T-cell (primary cell): ENCODE measurements at regions not wholly inside any gene's neighbourhood (a gene's known extent, or its start where the extent isn't known, plus 50 kb on each side); places are given as distances from the start of the nearest gene placed in this dataset.

ENCODE experiments used
- ATAC-seq, 4 experiments: fragments of 200-7000 bp in 3 of 4; fragments of 150-1000 bp in 1 of 4; cut with Tn5 transposase; replicated peaks in 1 of 4; 1 replicate in 3 of 4; 2 replicates in 1 of 4; pipeline ENCODE4 v1.10.0; 2021; ENCODE audit warnings: moderate library complexity in 3 of 4, mild to moderate bottlenecking in 2 of 4, moderate number of reproducible peaks in 1 of 4
- CTCF ChIA-PET, 2 donors: fragments of 300-600 bp; sonication (Branson Sonifier 250); formaldehyde crosslinking; loops; one replicate each; lab custom pipeline; 2022; ENCODE audit warnings: antibody characterized with exemption in 2 of 2; lab: Charles Lee
- POLR2A ChIA-PET, 2 donors: fragments of 300-600 bp; sonication (Branson Sonifier 250); formaldehyde crosslinking; loops; one replicate each; lab custom pipeline; 2022; ENCODE audit warnings: antibody characterized with exemption in 2 of 2; lab: Charles Lee
- DNase-seq, 35 experiments: peaks; one replicate each; pipeline versions ENCODE4 v3.0.0 to v3.0.0-alpha.2; 2013 to 2023
- H3K27ac ChIP-seq: one replicate; pipeline ENCODE4 v1.5.1; 2013; ENCODE audit warnings: low read length
- H3K27me3 ChIP-seq, 2 experiments: replicated peaks in 1 of 2; 1 replicate in 1 of 2; 2 replicates in 1 of 2; pipeline versions ENCODE4 v1.6.1 to v1.7.0; 2013; ENCODE audit warnings: low read length in 1 of 2, mixed read lengths in 1 of 2; ENCODE audit not compliant: control insufficient read depth in 2 of 2, insufficient read depth in 2 of 2; ENCODE audit errors: extremely low read depth in 1 of 2
- H3K36me3 ChIP-seq, 2 donors: 1 replicate in 1 of 2; 2 replicates in 1 of 2; pipeline versions ENCODE4 v1.6.1 to v1.7.0; 2013; ENCODE audit warnings: low read length in 1 of 2; ENCODE audit not compliant: control insufficient read depth in 2 of 2, insufficient read depth in 1 of 2; ENCODE audit errors: extremely low read depth in 1 of 2
- H3K4me1 ChIP-seq, 2 experiments: 1 replicate in 1 of 2; 2 replicates in 1 of 2; pipeline versions ENCODE4 v1.6.1 to v1.7.0; 2013; ENCODE audit warnings: low read length in 2 of 2, mixed read lengths in 1 of 2; ENCODE audit not compliant: insufficient read depth in 2 of 2, control insufficient read depth in 1 of 2; ENCODE audit errors: extremely low read depth in 1 of 2
- H3K4me3 ChIP-seq, 2 donors: 1 replicate in 1 of 2; 2 replicates in 1 of 2; pipeline versions ENCODE4 v1.5.1 to v1.7.0; 2013; ENCODE audit warnings: mild to moderate bottlenecking in 2 of 2, low read length in 1 of 2, moderate library complexity in 1 of 2; ENCODE audit not compliant: control insufficient read depth in 1 of 2; ENCODE audit errors: extremely low read depth in 1 of 2
- H3K9me3 ChIP-seq: 2 replicates; pipeline ENCODE4 v1.7.0; 2013
- H3K27ac Mint-ChIP-seq, 2 donors: one replicate each; pipeline ENCODE4 v1.8.0; 2020 to 2021; ENCODE audit warnings: mild to moderate bottlenecking in 2 of 2, mixed read lengths in 2 of 2
- H3K27me3 Mint-ChIP-seq, 2 donors: one replicate each; pipeline ENCODE4 v1.8.0; 2021 to 2022; ENCODE audit warnings: mixed read lengths in 2 of 2
- H3K36me3 Mint-ChIP-seq: one replicate; pipeline ENCODE4 v1.8.0; 2021; ENCODE audit warnings: mixed read lengths
- H3K4me1 Mint-ChIP-seq, 3 donors: one replicate each; pipeline ENCODE4 v1.8.0; 2020 to 2022; ENCODE audit warnings: mixed read lengths in 3 of 3, mild to moderate bottlenecking in 1 of 3
- H3K4me3 Mint-ChIP-seq, 3 donors: one replicate each; pipeline ENCODE4 v1.8.0; 2020 to 2022; ENCODE audit warnings: mild to moderate bottlenecking in 3 of 3, mixed read lengths in 3 of 3, moderate library complexity in 3 of 3
- H3K9me3 Mint-ChIP-seq, 3 donors: one replicate each; pipeline ENCODE4 v1.8.0; 2020 to 2022; ENCODE audit warnings: mixed read lengths in 3 of 3
- WGBS: methylation state at CpG from one replicate; pipeline ENCODE4 v1.1.5; 2013; ENCODE audit warnings: missing lambda C conversion rate; ENCODE audit not compliant: insufficient coverage; 5-methylcytosine and 5-hydroxymethylcytosine counted together

DNA sequence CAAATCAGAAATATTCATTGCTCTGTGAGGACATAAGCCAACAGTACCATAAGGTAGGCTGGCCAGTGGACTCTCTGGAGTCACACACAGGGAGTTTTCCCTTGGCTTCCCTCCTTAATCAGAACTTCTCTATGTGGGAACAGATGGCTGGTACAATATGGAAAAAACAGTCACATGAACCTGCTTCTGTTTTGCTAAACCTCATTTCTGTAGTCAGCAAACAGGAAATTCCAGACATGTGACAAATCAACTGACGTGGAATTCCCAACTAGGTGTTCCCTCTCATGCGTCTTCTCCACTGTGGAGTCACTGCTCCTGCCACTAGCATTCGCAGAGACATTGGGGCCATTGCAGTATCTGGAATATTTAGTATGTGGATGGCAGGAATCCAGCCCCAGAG lies 617.6 kb downstream of the KIF4B start:
- POLR2A ChIA-PET, result no interaction called here
- no peak overlapping the region for H3K27ac Mint-ChIP-seq
- H3K36me3 ChIP-seq, result no peaks in the 10 kb centered on the region
- ATAC-seq, result no peak
- H3K27ac ChIP-seq, result no peak overlapping the region
- H3K27me3 Mint-ChIP-seq, result peaks cover 6 to 9% of the 10 kb centered on the region in 2 donors
- H3K4me3 ChIP-seq, result no peak overlapping the region
- 59% methylated on average over 3 of the region's 3 CpGs for WGBS
- no peak overlapping the region for H3K4me3 Mint-ChIP-seq
- DNase-seq, result no peak
- no peaks in the 10 kb centered on the region for H3K27me3 ChIP-seq
- H3K36me3 Mint-ChIP-seq, result no peaks in the 10 kb centered on the region
- CTCF ChIA-PET, result interaction anchor here in 1 of 2 donors (0.6 kb wide), 1 partner anchor 50 kb away, joined by 3 read pairs; no protein-coding TSS in a partner anchor
- no peaks in the 10 kb centered on the region for H3K9me3 ChIP-seq
- H3K4me1 ChIP-seq, result no peaks in the 10 kb centered on the region
- H3K9me3 Mint-ChIP-seq, result peaks cover 0 to 6% (median 5%) of the 10 kb centered on the region in 3 donors
- no peaks in the 10 kb centered on the region for H3K4me1 Mint-ChIP-seq

DNA sequence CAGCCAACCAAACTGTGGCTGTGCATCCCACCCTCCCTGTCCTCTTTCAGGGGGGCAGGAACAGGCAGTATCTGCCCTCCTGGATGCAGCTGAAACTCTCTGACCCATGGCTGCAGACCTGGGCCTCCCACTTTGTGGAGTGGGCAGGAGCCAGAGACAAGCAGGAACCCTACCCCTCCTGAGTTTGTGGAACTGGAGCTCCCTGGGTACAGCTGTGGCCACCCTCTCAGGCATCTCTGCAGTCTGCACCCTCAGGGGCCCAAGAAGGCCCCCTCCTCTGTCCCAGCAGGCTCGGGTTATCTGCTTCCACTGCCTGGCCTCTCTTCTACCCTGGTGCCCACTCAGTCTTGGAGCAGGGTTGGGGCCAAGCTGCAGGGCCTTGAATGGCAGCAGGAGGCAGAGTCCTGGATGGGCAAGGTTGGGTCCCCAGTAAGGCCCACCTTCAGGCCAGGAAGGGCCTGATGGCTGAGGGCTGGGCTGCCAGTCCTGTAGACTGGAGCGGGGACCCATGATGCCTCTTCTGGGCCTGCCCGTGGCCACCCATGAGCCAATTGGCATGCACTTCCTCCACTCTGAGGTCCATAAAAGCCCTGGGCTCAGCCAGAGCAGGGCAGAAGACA lies 619.9 kb downstream of the KIF4B start:
- CTCF ChIA-PET, result interaction anchor here in 1 of 2 donors (0.6 kb wide), 1 partner anchor 1249 kb away, joined by 4 read pairs; no protein-coding TSS in a partner anchor
- H3K27me3 Mint-ChIP-seq, result peaks cover 0 to 4% of the 10 kb centered on the region in 2 donors

DNA sequence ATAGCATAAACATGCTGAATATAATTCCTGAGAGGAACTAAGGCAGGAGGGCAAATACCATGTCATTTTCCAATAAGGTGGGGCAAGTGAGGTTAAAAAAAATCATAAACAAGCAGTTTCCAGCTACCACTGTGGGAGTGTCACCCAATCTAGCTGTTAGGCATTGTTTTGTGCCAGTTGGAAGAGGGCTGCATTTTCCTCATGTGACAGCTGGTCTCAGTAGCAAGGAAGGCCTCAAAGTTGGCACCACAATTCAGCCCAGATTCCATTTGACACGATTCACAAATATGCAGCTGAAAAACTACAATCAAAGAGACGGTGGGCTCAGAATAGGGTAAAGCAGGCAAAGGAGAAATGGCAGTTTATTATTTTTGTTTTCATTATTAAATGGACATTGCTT lies 636.1 kb downstream of the KIF4B start:
- WGBS, result no CpG with 5 or more reads among the region's 2 CpGs
- ATAC-seq (no peak), DNase-seq (no peak)
- Mint-ChIP-seq H3K27me3 (peaks cover 0 to under 1% of the 10 kb centered on the region in 2 donors), H3K4me3 (no peak overlapping the region), H3K9me3 (peaks cover 0 to 3% (median 0%) of the 10 kb centered on the region in 3 donors), H3K27ac (no peak overlapping the region), H3K36me3 (no peaks in the 10 kb centered on the region), H3K4me1 (no peaks in the 10 kb centered on the region)
- no peaks in the 10 kb centered on the region for H3K4me1 ChIP-seq
- no peak overlapping the region for H3K27ac ChIP-seq
- ChIA-PET CTCF (no interaction called here), POLR2A (no interaction called here)
- no peak overlapping the region for H3K4me3 ChIP-seq
- no peaks in the 10 kb centered on the region for H3K9me3 ChIP-seq
- H3K27me3 ChIP-seq, result no peaks in the 10 kb centered on the region
- H3K36me3 ChIP-seq, result no peaks in the 10 kb centered on the region

More for the DNA sequence above, 619.9 kb downstream of the KIF4B start:
- H3K4me3 ChIP-seq, result no peak overlapping the region
- H3K9me3 ChIP-seq, result no peaks in the 10 kb centered on the region
- DNase-seq (no peak), ATAC-seq (no peak)
- no peaks in the 10 kb centered on the region for H3K36me3 ChIP-seq
- no peaks in the 10 kb centered on the region for H3K27me3 ChIP-seq
- no peak overlapping the region for H3K27ac ChIP-seq
- H3K27ac Mint-ChIP-seq, result no peak overlapping the region
- 70% methylated on average over 2 of the region's 3 CpGs for WGBS
- no peaks in the 10 kb centered on the region for H3K4me1 Mint-ChIP-seq
- H3K36me3 Mint-ChIP-seq, result no peaks in the 10 kb centered on the region
- no peak overlapping the region for H3K4me3 Mint-ChIP-seq
- POLR2A ChIA-PET, result no interaction called here
- H3K4me1 ChIP-seq, result no peaks in the 10 kb centered on the region
- H3K9me3 Mint-ChIP-seq, result peaks cover 0 to 6% (median 5%) of the 10 kb centered on the region in 3 donors

DNA sequence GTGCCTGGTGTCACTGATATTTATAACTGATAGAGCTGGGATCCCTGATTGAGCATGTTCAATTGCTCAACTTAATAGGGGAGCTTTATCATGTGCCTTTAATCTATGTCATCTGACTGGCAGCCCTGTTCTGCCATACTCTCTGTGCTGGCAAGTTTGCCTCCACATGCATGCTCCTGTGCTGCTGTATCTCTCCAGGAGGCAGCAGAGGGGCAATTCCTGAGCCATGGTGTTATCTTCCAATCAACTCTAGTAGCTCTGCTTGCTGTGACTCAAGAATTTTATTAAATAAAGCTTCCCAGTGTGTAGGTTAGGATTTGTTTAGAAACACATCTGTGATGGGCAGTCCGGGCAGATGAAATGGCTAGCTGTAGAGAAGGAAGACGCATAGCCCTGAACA lies 642.0 kb downstream of the KIF4B start:
- no peaks in the 10 kb centered on the region for H3K4me1 ChIP-seq
- no peak overlapping the region for H3K4me3 Mint-ChIP-seq
- H3K27me3 Mint-ChIP-seq, result peaks cover 3 to 6% of the 10 kb centered on the region in 2 donors
- CTCF ChIA-PET, result no interaction called here
- no peaks in the 10 kb centered on the region for H3K36me3 ChIP-seq
- H3K36me3 Mint-ChIP-seq, result no peaks in the 10 kb centered on the region
- H3K27me3 ChIP-seq, result no peaks in the 10 kb centered on the region
- H3K9me3 Mint-ChIP-seq, result peaks cover 0 to 3% (median 2%) of the 10 kb centered on the region in 3 donors
- H3K27ac Mint-ChIP-seq, result no peak overlapping the region
- no peak overlapping the region for H3K27ac ChIP-seq
- WGBS, result no CpG with 5 or more reads among the region's 2 CpGs
- no peak overlapping the region for H3K4me3 ChIP-seq
- POLR2A ChIA-PET, result no interaction called here
- DNase-seq (no peak), ATAC-seq (no peak)
- H3K4me1 Mint-ChIP-seq, result no peaks in the 10 kb centered on the region
- H3K9me3 ChIP-seq, result no peaks in the 10 kb centered on the region

DNA sequence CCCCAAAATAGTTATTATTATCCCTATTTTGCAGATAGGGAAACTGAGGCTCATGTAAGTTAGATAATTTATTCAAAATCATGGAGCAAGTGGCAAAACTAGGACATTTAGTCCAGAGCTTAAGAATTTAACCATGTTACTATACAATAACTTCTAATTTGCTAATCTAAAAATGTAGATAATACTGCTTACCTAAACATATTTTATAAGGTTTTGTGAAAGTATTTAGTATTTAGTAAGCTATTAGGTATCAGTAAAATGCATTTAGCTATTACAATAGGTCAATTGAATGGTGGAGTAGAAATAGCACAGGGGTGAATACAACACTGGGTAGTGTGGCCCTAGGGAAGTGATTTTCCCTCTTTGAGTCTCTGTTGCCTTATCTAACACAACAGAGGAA lies 648.3 kb downstream of the KIF4B start:
- peaks cover 0 to 2% of the 10 kb centered on the region in 2 donors for H3K27me3 Mint-ChIP-seq
- Histone ChIP-seq H3K4me3 (no peak overlapping the region), H3K27me3 (no peaks in the 10 kb centered on the region), H3K9me3 (no peaks in the 10 kb centered on the region), H3K4me1 (no peaks in the 10 kb centered on the region), H3K27ac (no peak overlapping the region), H3K36me3 (no peaks in the 10 kb centered on the region)
- H3K9me3 Mint-ChIP-seq, result no peaks in the 10 kb centered on the region
- DNase-seq (no peak), ATAC-seq (no peak)
- ChIA-PET POLR2A (no interaction called here), CTCF (no interaction called here)
- H3K36me3 Mint-ChIP-seq, result no peaks in the 10 kb centered on the region
- H3K4me3 Mint-ChIP-seq, result no peak overlapping the region
- no peaks in the 10 kb centered on the region for H3K4me1 Mint-ChIP-seq
- H3K27ac Mint-ChIP-seq, result no peak overlapping the region

- H3K4me1 Mint-ChIP-seq, result no peaks in the 10 kb centered on the region
- H3K27ac Mint-ChIP-seq, result no peak overlapping the region
Measured at GRCh38 chr5:155665361-155665760, 651.8 kb downstream of the KIF4B start.

More at GRCh38 chr5:155665361-155665760, 651.8 kb downstream of the KIF4B start:
- Mint-ChIP-seq H3K4me3 (no peak overlapping the region), H3K9me3 (peaks cover 0 to 3% (median 0%) of the 10 kb centered on the region in 3 donors), H3K27me3 (no peaks in the 10 kb centered on the region), H3K36me3 (no peaks in the 10 kb centered on the region)
- Histone ChIP-seq H3K36me3 (no peaks in the 10 kb centered on the region), H3K4me1 (no peaks in the 10 kb centered on the region), H3K27ac (no peak overlapping the region), H3K9me3 (no peaks in the 10 kb centered on the region), H3K27me3 (no peaks in the 10 kb centered on the region), H3K4me3 (no peak overlapping the region)
- POLR2A ChIA-PET, result no interaction called here
- 54% methylated on average over 7 of the region's 7 CpGs for WGBS
- ATAC-seq, result no peak
- no peak for DNase-seq
- CTCF ChIA-PET, result interaction anchor here in 1 of 2 donors (0.6 kb wide), 1 partner anchor 1152 kb away, joined by 6 read pairs; no protein-coding TSS in a partner anchor
